ENCODE measurements at regions not wholly inside any gene's neighbourhood (a gene's known extent, or its start where the extent isn't known, plus 50 kb on each side); places are given as distances from the start of the nearest gene placed in this dataset.

DNA sequence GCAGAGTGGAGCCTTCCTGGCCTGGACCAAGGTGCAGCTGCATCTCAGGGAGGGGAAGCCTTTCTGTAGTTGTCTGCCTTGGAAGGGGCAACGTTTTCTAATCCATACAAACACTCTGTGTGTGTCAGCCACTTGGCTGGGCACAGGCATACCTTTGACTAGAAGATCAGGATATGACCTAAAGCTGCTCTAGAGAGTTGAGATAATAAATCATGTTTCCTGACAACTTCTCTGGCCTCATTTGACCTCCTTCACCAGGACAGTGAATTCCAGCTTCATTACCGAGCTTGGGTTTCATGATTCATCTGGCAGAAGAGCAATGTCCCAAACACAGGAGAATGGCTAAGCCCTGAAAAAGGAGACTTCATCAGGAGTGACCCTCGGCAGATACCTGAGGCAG, 89.6 kb upstream of the KIT start (continued):
- TF ChIP-seq, protein P1, sequence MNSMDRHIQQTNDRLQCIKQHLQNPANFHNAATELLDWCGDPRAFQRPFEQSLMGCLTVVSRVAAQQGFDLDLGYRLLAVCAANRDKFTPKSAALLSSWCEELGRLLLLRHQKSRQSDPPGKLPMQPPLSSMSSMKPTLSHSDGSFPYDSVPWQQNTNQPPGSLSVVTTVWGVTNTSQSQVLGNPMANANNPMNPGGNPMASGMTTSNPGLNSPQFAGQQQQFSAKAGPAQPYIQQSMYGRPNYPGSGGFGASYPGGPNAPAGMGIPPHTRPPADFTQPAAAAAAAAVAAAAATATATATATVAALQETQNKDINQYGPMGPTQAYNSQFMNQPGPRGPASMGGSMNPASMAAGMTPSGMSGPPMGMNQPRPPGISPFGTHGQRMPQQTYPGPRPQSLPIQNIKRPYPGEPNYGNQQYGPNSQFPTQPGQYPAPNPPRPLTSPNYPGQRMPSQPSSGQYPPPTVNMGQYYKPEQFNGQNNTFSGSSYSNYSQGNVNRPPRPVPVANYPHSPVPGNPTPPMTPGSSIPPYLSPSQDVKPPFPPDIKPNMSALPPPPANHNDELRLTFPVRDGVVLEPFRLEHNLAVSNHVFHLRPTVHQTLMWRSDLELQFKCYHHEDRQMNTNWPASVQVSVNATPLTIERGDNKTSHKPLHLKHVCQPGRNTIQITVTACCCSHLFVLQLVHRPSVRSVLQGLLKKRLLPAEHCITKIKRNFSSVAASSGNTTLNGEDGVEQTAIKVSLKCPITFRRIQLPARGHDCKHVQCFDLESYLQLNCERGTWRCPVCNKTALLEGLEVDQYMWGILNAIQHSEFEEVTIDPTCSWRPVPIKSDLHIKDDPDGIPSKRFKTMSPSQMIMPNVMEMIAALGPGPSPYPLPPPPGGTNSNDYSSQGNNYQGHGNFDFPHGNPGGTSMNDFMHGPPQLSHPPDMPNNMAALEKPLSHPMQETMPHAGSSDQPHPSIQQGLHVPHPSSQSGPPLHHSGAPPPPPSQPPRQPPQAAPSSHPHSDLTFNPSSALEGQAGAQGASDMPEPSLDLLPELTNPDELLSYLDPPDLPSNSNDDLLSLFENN (IDR thresholded peaks at IDR 0.05; ENCODE audit: low read depth in 2 of 2, low read length in 2 of 2) = no peak
- TF ChIP-seq, protein P2, sequence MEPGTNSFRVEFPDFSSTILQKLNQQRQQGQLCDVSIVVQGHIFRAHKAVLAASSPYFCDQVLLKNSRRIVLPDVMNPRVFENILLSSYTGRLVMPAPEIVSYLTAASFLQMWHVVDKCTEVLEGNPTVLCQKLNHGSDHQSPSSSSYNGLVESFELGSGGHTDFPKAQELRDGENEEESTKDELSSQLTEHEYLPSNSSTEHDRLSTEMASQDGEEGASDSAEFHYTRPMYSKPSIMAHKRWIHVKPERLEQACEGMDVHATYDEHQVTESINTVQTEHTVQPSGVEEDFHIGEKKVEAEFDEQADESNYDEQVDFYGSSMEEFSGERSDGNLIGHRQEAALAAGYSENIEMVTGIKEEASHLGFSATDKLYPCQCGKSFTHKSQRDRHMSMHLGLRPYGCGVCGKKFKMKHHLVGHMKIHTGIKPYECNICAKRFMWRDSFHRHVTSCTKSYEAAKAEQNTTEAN (CRISPR knock-in tag; IDR thresholded peaks at IDR 0.05) = no peak
- TF ChIP-seq, protein P3, sequence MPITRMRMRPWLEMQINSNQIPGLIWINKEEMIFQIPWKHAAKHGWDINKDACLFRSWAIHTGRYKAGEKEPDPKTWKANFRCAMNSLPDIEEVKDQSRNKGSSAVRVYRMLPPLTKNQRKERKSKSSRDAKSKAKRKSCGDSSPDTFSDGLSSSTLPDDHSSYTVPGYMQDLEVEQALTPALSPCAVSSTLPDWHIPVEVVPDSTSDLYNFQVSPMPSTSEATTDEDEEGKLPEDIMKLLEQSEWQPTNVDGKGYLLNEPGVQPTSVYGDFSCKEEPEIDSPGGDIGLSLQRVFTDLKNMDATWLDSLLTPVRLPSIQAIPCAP (CRISPR knock-in tag; IDR thresholded peaks at IDR 0.05; ENCODE audit: borderline replicate concordance) = no peak
- no peak for TF ChIP-seq ZNF511 (CRISPR knock-in tag; IDR thresholded peaks at IDR 0.05)
- TF ChIP-seq MEIS2 (IDR thresholded peaks at IDR 0.05; ENCODE audit: partially characterized antibody) = peak; percentile 99
- TF ChIP-seq NCOR1 (IDR thresholded peaks at IDR 0.05) = peak; percentile 16
- TF ChIP-seq CTBP1 (IDR thresholded peaks at IDR 0.05; ENCODE audit: borderline replicate concordance) = 0 out of 2 replicates have a peak, but pooled peaks have one; percentile 22
- no peak for TF ChIP-seq PPARD (CRISPR knock-in tag; IDR thresholded peaks at IDR 0.05)
- no peak for TF ChIP-seq KLF16 (IDR thresholded peaks at IDR 0.05)
- TF ChIP-seq ZNF592 (IDR thresholded peaks at IDR 0.05) = 0 out of 2 replicates have a peak, but pooled peaks have one; percentile 14
- no peak for TF ChIP-seq ZFPM2 (CRISPR knock-in tag; IDR thresholded peaks at IDR 0.05)
- TF ChIP-seq ATF3 (IDR thresholded peaks at IDR 0.05) = 0 out of 2 replicates have a peak, but pooled peaks have one; percentile 12
- TF ChIP-seq ATF3 (CRISPR knock-in tag; conservative IDR thresholded peaks at IDR 0.05) = no peak
- TF ChIP-seq EZH2 (IDR thresholded peaks at IDR 0.05; ENCODE audit: borderline replicate concordance, low read depth, low read length) = no peak
- no peak for TF ChIP-seq ZNF184 (CRISPR knock-in tag; IDR thresholded peaks at IDR 0.05)
- no peak for TF ChIP-seq CHD4 (IDR thresholded peaks at IDR 0.05; ENCODE audit: insufficient read depth, insufficient replicate concordance, low read depth, low read length, poor library complexity, severe bottlenecking)
- no peak for TF ChIP-seq BRCA1 (IDR thresholded peaks at IDR 0.05)
- TF ChIP-seq BRCA1 (CRISPR knock-in tag; IDR thresholded peaks at IDR 0.05) = no peak
